ENCODE measurements at regions not wholly inside any gene's neighbourhood (a gene's known extent, or its start where the extent isn't known, plus 50 kb on each side); places are given as distances from the start of the nearest gene placed in this dataset.

- TF ChIP-seq CHD7 (IDR thresholded peaks at IDR 0.05; ENCODE audit: insufficient replicate concordance, low read length) (no peak), MAFK (IDR thresholded peaks at IDR 0.05; ENCODE audit: low read depth, low read length) (no peak), TBP (IDR thresholded peaks at IDR 0.05; ENCODE audit: low read depth, low read length) (no peak), SUZ12 (IDR thresholded peaks at IDR 0.05; ENCODE audit: low read length) (no peak), USF2 (IDR thresholded peaks at IDR 0.05; ENCODE audit: low read length) (no peak)
Observed at GRCh38 chr6:134628154-134628553, 310.2 kb upstream of the SGK1 start (continued).
